ENCODE measurements at regions not wholly inside any gene's neighbourhood (a gene's known extent, or its start where the extent isn't known, plus 50 kb on each side); places are given as distances from the start of the nearest gene placed in this dataset.

- DNase-seq: no peak
- Mint-ChIP-seq H3K27me3 (ENCODE audit: insufficient read depth, unreplicated experiment) (peaks cover 2% of the 10 kb centered on the region), H3K4me1 (ENCODE audit: low read depth, unreplicated experiment) (no peaks in the 10 kb centered on the region), H3K27ac (ENCODE audit: unreplicated experiment) (no peak overlapping the region), H3K4me3 (ENCODE audit: unreplicated experiment) (no peak overlapping the region), H3K9me3 (ENCODE audit: unreplicated experiment) (no peaks in the 10 kb centered on the region), H3K36me3 (ENCODE audit: insufficient read depth, unreplicated experiment) (no peaks in the 10 kb centered on the region)
- no peaks in the 10 kb centered on the region for H3K27me3 ChIP-seq (replicated peaks; ENCODE audit: control insufficient read depth, insufficient read depth, low read length)
- ChIA-PET CTCF (no interaction called here), POLR2A (no interaction called here)
- BruUV-seq (replicated peaks): no TSS peak
- H3K36me3 ChIP-seq (ENCODE audit: control insufficient read depth, insufficient read depth, low read length): no peaks in the 10 kb centered on the region
- H3K4me3 ChIP-seq (ENCODE audit: low read depth, low read length): no peak overlapping the region
- intact Hi-C loops (cut with micrococcal nuclease; ENCODE audit: unreplicated experiment): no loop called here
- no peaks in the 10 kb centered on the region; the same call in 1 of the 2 replicates for H3K9me3 ChIP-seq
- no peak for TF ChIP-seq CTCF (IDR thresholded peaks at IDR 0.05; ENCODE audit: insufficient read depth in 1 of 2, low read depth in 1 of 2, low read length in 1 of 2, severe bottlenecking in 1 of 2, unreplicated experiment in 1 of 2)
- H3K4me1 ChIP-seq: peaks cover 9% of the 10 kb centered on the region; the same call in 1 of the 2 replicates
Measured at GRCh38 chr4:148954011-148954749, 512.0 kb upstream of the NR3C2 start.

GRCh38 chr4:148951346-148951745 is 509.1 kb upstream of the NR3C2 start:
- ChIA-PET CTCF (no interaction called here), POLR2A (no interaction called here)
- H3K4me1 Mint-ChIP-seq (ENCODE audit: low read depth, unreplicated experiment): no peaks in the 10 kb centered on the region
- H3K36me3 Mint-ChIP-seq (ENCODE audit: insufficient read depth, unreplicated experiment): no peaks in the 10 kb centered on the region
- Histone ChIP-seq H3K4me1 (peaks cover 9% of the 10 kb centered on the region; the same call in 1 of the 2 replicates), H3K4me3 (ENCODE audit: low read depth, low read length) (no peak overlapping the region), H3K36me3 (ENCODE audit: control insufficient read depth, insufficient read depth, low read length) (no peaks in the 10 kb centered on the region), H3K9me3 (no peaks in the 10 kb centered on the region; the same call in 1 of the 2 replicates), H3K27me3 (replicated peaks; ENCODE audit: control insufficient read depth, insufficient read depth, low read length) (no peaks in the 10 kb centered on the region)
- no TSS peak for BruUV-seq (replicated peaks)
- TF ChIP-seq CTCF (IDR thresholded peaks at IDR 0.05; ENCODE audit: insufficient read depth in 1 of 2, low read depth in 1 of 2, low read length in 1 of 2, severe bottlenecking in 1 of 2, unreplicated experiment in 1 of 2): no peak
- no peak overlapping the region for H3K4me3 Mint-ChIP-seq (ENCODE audit: unreplicated experiment)
- H3K9me3 Mint-ChIP-seq (ENCODE audit: unreplicated experiment): no peaks in the 10 kb centered on the region
- no peak overlapping the region for H3K27ac Mint-ChIP-seq (ENCODE audit: unreplicated experiment)
- peaks cover 2% of the 10 kb centered on the region for H3K27me3 Mint-ChIP-seq (ENCODE audit: insufficient read depth, unreplicated experiment)
- peak; percentile 3 to 38 for DNase-seq
- intact Hi-C loops (cut with micrococcal nuclease; ENCODE audit: unreplicated experiment): no loop called here

- Mint-ChIP-seq H3K4me1 (ENCODE audit: low read depth, unreplicated experiment) (no peaks in the 10 kb centered on the region), H3K27me3 (ENCODE audit: insufficient read depth, unreplicated experiment) (peaks cover 2% of the 10 kb centered on the region), H3K4me3 (ENCODE audit: unreplicated experiment) (no peak overlapping the region), H3K9me3 (ENCODE audit: unreplicated experiment) (no peaks in the 10 kb centered on the region), H3K27ac (ENCODE audit: unreplicated experiment) (no peak overlapping the region), H3K36me3 (ENCODE audit: insufficient read depth, unreplicated experiment) (no peaks in the 10 kb centered on the region)
- TF ChIP-seq CTCF (IDR thresholded peaks at IDR 0.05; ENCODE audit: insufficient read depth in 1 of 2, low read depth in 1 of 2, low read length in 1 of 2, severe bottlenecking in 1 of 2, unreplicated experiment in 1 of 2): no peak
- intact Hi-C loops (cut with micrococcal nuclease; ENCODE audit: unreplicated experiment): no loop called here
- DNase-seq: no peak
- BruUV-seq (replicated peaks): no TSS peak
- ChIA-PET CTCF (no interaction called here), POLR2A (no interaction called here)
- no peaks in the 10 kb centered on the region for H3K27me3 ChIP-seq (replicated peaks; ENCODE audit: control insufficient read depth, insufficient read depth, low read length)
- no peak overlapping the region for H3K4me3 ChIP-seq (ENCODE audit: low read depth, low read length)
- H3K4me1 ChIP-seq: peaks cover 3% of the 10 kb centered on the region; the same call in 1 of the 2 replicates
- no peaks in the 10 kb centered on the region; the same call in 1 of the 2 replicates for H3K9me3 ChIP-seq
- H3K36me3 ChIP-seq (ENCODE audit: control insufficient read depth, insufficient read depth, low read length): no peaks in the 10 kb centered on the region
Measured at GRCh38 chr4:148946271-148946670, 504.1 kb upstream of the NR3C2 start.
